GM23248 (cell line): ENCODE measurements at regions not wholly inside any gene's neighbourhood (a gene's known extent, or its start where the extent isn't known, plus 50 kb on each side); places are given as distances from the start of the nearest gene placed in this dataset.

Experiments
- EZH2 ChIP-seq: fragments of 200-600 bp; sonication (generic); IDR thresholded peaks from 2 replicates; pipeline ENCODE4 v1.6.1; 2018; ENCODE audit warnings: antibody characterized with exemption, mild to moderate bottlenecking; ENCODE audit not compliant: insufficient read depth, poor library complexity, severe bottlenecking
- EZH2phosphoT487 ChIP-seq: fragments of 200-600 bp; sonication (generic); IDR thresholded peaks from 2 replicates; pipeline ENCODE4 v1.6.1; 2018; ENCODE audit warnings: antibody characterized with exemption, moderate library complexity, mild to moderate bottlenecking, low read depth; ENCODE audit not compliant: insufficient read depth

GRCh38 chr1:199247891-199248290, 609.1 kb downstream of the PTPRC start:
- TF ChIP-seq EZH2, result no peak
- TF ChIP-seq EZH2phosphoT487, result no peak
